HG03354 (cell line): ENCODE measurements at regions not wholly inside any gene's neighbourhood (a gene's known extent, or its start where the extent isn't known, plus 50 kb on each side); places are given as distances from the start of the nearest gene placed in this dataset.

Experiments used
- ATAC-seq: cut with Tn5 transposase; IDR thresholded peaks from one replicate; pipeline ENCODE4 v1.9.1; 2021; ENCODE audit warnings: mild to moderate bottlenecking; ENCODE audit not compliant: unreplicated experiment, poor library complexity, severe bottlenecking

GRCh38 chr2:64359171-64359891, 94.6 kb upstream of the LGALSL start:
- peak; percentile 63 for ATAC-seq

- ATAC-seq: peak; percentile 84
These were observed 93.9 kb upstream of the LGALSL start for GRCh38 chr2:64359892-64360657.

GRCh38 chr2:64361151-64361938, 92.6 kb upstream of the LGALSL start:
- ATAC-seq: no peak

- ATAC-seq: no peak
These were observed 91.4 kb upstream of the LGALSL start for GRCh38 chr2:64362562-64363026.

GRCh38 chr2:64363140-64363539, 90.8 kb upstream of the LGALSL start:
- no peak for ATAC-seq

GRCh38 chr2:64363848-64364247, 90.1 kb upstream of the LGALSL start:
- no peak for ATAC-seq

GRCh38 chr2:64367444-64368232, 86.3 kb upstream of the LGALSL start:
- no peak for ATAC-seq

GRCh38 chr2:64369706-64370105, 84.3 kb upstream of the LGALSL start:
- ATAC-seq: no peak

- ATAC-seq: no peak
These were observed 82.2 kb upstream of the LGALSL start for GRCh38 chr2:64371727-64372126.

- no peak for ATAC-seq
These were observed 79.3 kb upstream of the LGALSL start for GRCh38 chr2:64374686-64375085.

GRCh38 chr2:64376926-64377325, 77.0 kb upstream of the LGALSL start:
- ATAC-seq: no peak

GRCh38 chr2:64379186-64379585, 74.8 kb upstream of the LGALSL start:
- ATAC-seq: no peak

GRCh38 chr2:64380853-64381527, 73.0 kb upstream of the LGALSL start:
- ATAC-seq: no peak

GRCh38 chr2:64383016-64383591, 70.9 kb upstream of the LGALSL start:
- no peak for ATAC-seq

- ATAC-seq: no peak
These were observed 70.1 kb upstream of the LGALSL start for GRCh38 chr2:64383881-64384280.

- no peak for ATAC-seq
These were observed 67.3 kb upstream of the LGALSL start for GRCh38 chr2:64386676-64387075.

GRCh38 chr2:64390586-64390985, 63.4 kb upstream of the LGALSL start:
- no peak for ATAC-seq

- no peak for ATAC-seq
These were observed 62.5 kb upstream of the LGALSL start for GRCh38 chr2:64391424-64391823.

- ATAC-seq: no peak
These were observed 62.0 kb upstream of the LGALSL start for GRCh38 chr2:64391940-64392339.
